ENCODE measurements at regions not wholly inside any gene's neighbourhood (a gene's known extent, or its start where the extent isn't known, plus 50 kb on each side); places are given as distances from the start of the nearest gene placed in this dataset.

GRCh38 chr2:234741976-234742375 is 209.8 kb upstream of the SH3BP4 start:
- TF ChIP-seq YY1 (IDR thresholded peaks at IDR 0.05; ENCODE audit: insufficient read depth, insufficient read length), result no peak
- TF ChIP-seq ZNF274 (IDR thresholded peaks at IDR 0.05; ENCODE audit: low read depth, low read length), result no peak
- TF ChIP-seq SUZ12 (IDR thresholded peaks at IDR 0.05; ENCODE audit: extremely low read depth, insufficient read depth, insufficient read length), result no peak

Data from NT2/D1 (cell line).